Transverse colon (tissue), 4 donors: ENCODE measurements at regions not wholly inside any gene's neighbourhood (a gene's known extent, or its start where the extent isn't known, plus 50 kb on each side); places are given as distances from the start of the nearest gene placed in this dataset.

ENCODE experiments used
- DNase-seq: peaks from one replicate; pipeline ENCODE4 v3.0.0-alpha.2; 2019
- H3K27ac ChIP-seq, 4 donors: fragments of 200-600 bp; sonication (generic); 2 replicates each; pipeline ENCODE4 v1.5.1; 2016 to 2018; ENCODE audit warnings: inconsistent platforms in 4 of 4
- H3K27me3 ChIP-seq: fragments of 200-600 bp; sonication (generic); 2 replicates; pipeline ENCODE4 v1.5.1; 2017; ENCODE audit warnings: inconsistent platforms
- H3K36me3 ChIP-seq, 4 donors: fragments of 200-600 bp; sonication (generic); 2 replicates each; pipeline ENCODE4 v1.5.1; 2017 to 2019; ENCODE audit warnings: inconsistent platforms in 4 of 4
- H3K4me1 ChIP-seq, 4 donors: fragments of 200-600 bp; sonication (generic); 2 replicates each; pipeline ENCODE4 v1.5.1; 2017 to 2020; ENCODE audit warnings: inconsistent platforms in 4 of 4
- H3K4me3 ChIP-seq, 4 donors: fragments of 200-600 bp; sonication (generic); 1 replicate in 1 of 4; 2 replicates in 3 of 4; pipeline versions ENCODE4 v1.5.1 to v1.6.1; 2017 to 2019; ENCODE audit warnings: inconsistent platforms in 4 of 4
- H3K9me3 ChIP-seq, 2 donors: fragments of 200-600 bp; sonication (generic); 2 replicates each; pipeline ENCODE4 v1.5.1; 2017 to 2019; ENCODE audit warnings: inconsistent platforms in 2 of 2
- CTCF ChIP-seq, 5 experiments: fragments of 200-600 bp in 3 of 5; fragments of 450-650 bp in 2 of 5; sonication (generic) in 3 of 5; IDR thresholded peaks; 1 replicate in 2 of 5; 2 replicates in 3 of 5; pipeline ENCODE4 v1.5.1; 2016 to 2017; ENCODE audit warnings: antibody characterized with exemption in 5 of 5, inconsistent platforms in 3 of 5, mild to moderate bottlenecking in 2 of 5, moderate library complexity in 1 of 5
- EP300 ChIP-seq: sonication (generic); formaldehyde crosslinking; IDR thresholded peaks from one replicate; pipeline ENCODE4 v1.6.1; 2017; ENCODE audit warnings: antibody characterized with exemption, low read depth
- POLR2A ChIP-seq: fragments of 450-650 bp; IDR thresholded peaks from one replicate; pipeline ENCODE4 v1.6.1; 2016; ENCODE audit warnings: antibody characterized with exemption, mild to moderate bottlenecking, moderate library complexity
- POLR2AphosphoS5 ChIP-seq, 3 donors: sonication (generic); formaldehyde crosslinking; IDR thresholded peaks; one replicate each; pipeline ENCODE4 v1.6.1; 2016; ENCODE audit warnings: antibody characterized with exemption in 3 of 3
- WGBS, 2 donors: methylation state at CpG; one replicate each; pipeline ENCODE4 v1.1.5; 2018; ENCODE audit warnings: low coverage in 1 of 2; 5-methylcytosine and 5-hydroxymethylcytosine counted together
- in situ Hi-C, 4 donors: fragments of 200-750 bp; cut with MboI; loops; one replicate each; pipeline versions ENCODE4 v1.15.0 to v1.15.1; 2017; ENCODE audit warnings: low sequenced_read_pairs in 3 of 4, low pct_ligation_motif_present in 1 of 4, low pct_unique_long_range_greater_than_20kb in 1 of 4
- intact Hi-C: fragments of 100-400 bp; cut with DNase I; formaldehyde crosslinking; loops from one replicate; pipeline ENCODE4 v1.15.1; 2023; ENCODE audit warnings: low total_unique reads

GRCh38 chr6:112428477-112428876, 81.3 kb downstream of the RFPL4B start:
- Histone ChIP-seq H3K4me1 (no peaks in the 10 kb centered on the region), H3K27me3 (no peaks in the 10 kb centered on the region), H3K4me3 (no peak overlapping the region), H3K9me3 (no peaks in the 10 kb centered on the region), H3K27ac (no peak overlapping the region), H3K36me3 (no peaks in the 10 kb centered on the region)
- TF ChIP-seq EP300 (no peak), POLR2A (no peak), CTCF (IDR thresholded peaks at IDR 0.05) (no peak), POLR2AphosphoS5 (IDR thresholded peaks at IDR 0.05) (no peak)
- intact Hi-C loops = no loop called here
- in situ Hi-C loops = no loop called here
- WGBS, 2 donors = 20 to 68% methylated on average over 1 to 2 of the region's 2 CpGs
- DNase-seq = no peak

- no peak for TF ChIP-seq POLR2A
- no peak for TF ChIP-seq EP300
- TF ChIP-seq CTCF (IDR thresholded peaks at IDR 0.05) = no peak
- TF ChIP-seq POLR2AphosphoS5 (IDR thresholded peaks at IDR 0.05) = no peak
- Histone ChIP-seq H3K36me3 (no peaks in the 10 kb centered on the region), H3K4me1 (no peaks in the 10 kb centered on the region), H3K27me3 (no peaks in the 10 kb centered on the region), H3K4me3 (no peak overlapping the region), H3K27ac (no peak overlapping the region), H3K9me3 (no peaks in the 10 kb centered on the region)
- WGBS, 2 donors = 56 to 79% methylated on average over 2 to 3 of the region's 3 CpGs
- in situ Hi-C loops (no loop called here), intact Hi-C loops (no loop called here)
- no peak for DNase-seq
Observed at GRCh38 chr6:112429226-112429625, 82.1 kb downstream of the RFPL4B start.

GRCh38 chr6:112431803-112432202, 84.7 kb downstream of the RFPL4B start:
- intact Hi-C loops (no loop called here), in situ Hi-C loops (no loop called here)
- Histone ChIP-seq H3K27ac (no peak overlapping the region), H3K4me3 (no peak overlapping the region), H3K9me3 (no peaks in the 10 kb centered on the region), H3K36me3 (no peaks in the 10 kb centered on the region), H3K27me3 (no peaks in the 10 kb centered on the region), H3K4me1 (no peaks in the 10 kb centered on the region)
- no peak for TF ChIP-seq CTCF (IDR thresholded peaks at IDR 0.05)
- no peak for TF ChIP-seq POLR2AphosphoS5 (IDR thresholded peaks at IDR 0.05)
- no peak for TF ChIP-seq EP300
- TF ChIP-seq POLR2A = no peak
- WGBS, 2 donors = 82 to 84% methylated on average over 2 of the region's 2 CpGs
- DNase-seq = no peak

GRCh38 chr6:112432853-112433252, 85.7 kb downstream of the RFPL4B start:
- Histone ChIP-seq H3K27ac (no peak overlapping the region), H3K9me3 (no peaks in the 10 kb centered on the region), H3K27me3 (no peaks in the 10 kb centered on the region), H3K4me1 (no peaks in the 10 kb centered on the region), H3K4me3 (no peak overlapping the region), H3K36me3 (no peaks in the 10 kb centered on the region)
- TF ChIP-seq POLR2AphosphoS5 (IDR thresholded peaks at IDR 0.05) (no peak), CTCF (IDR thresholded peaks at IDR 0.05) (no peak), POLR2A (no peak), EP300 (no peak)
- intact Hi-C loops (no loop called here), in situ Hi-C loops (no loop called here)
- DNase-seq = no peak
